GM20000 (cell line): ENCODE measurements at regions not wholly inside any gene's neighbourhood (a gene's known extent, or its start where the extent isn't known, plus 50 kb on each side); places are given as distances from the start of the nearest gene placed in this dataset.

Experiments used
- DNase-seq: peaks from one replicate; pipeline ENCODE4 v3.0.0; 2012; ENCODE audit warnings: low spot score
- CTCF ChIP-seq: IDR thresholded peaks from 2 replicates; pipeline ENCODE4 v1.5.1; 2012; ENCODE audit warnings: mild to moderate bottlenecking, control low read depth; ENCODE audit errors: extremely low read depth, missing control alignments

DNA sequence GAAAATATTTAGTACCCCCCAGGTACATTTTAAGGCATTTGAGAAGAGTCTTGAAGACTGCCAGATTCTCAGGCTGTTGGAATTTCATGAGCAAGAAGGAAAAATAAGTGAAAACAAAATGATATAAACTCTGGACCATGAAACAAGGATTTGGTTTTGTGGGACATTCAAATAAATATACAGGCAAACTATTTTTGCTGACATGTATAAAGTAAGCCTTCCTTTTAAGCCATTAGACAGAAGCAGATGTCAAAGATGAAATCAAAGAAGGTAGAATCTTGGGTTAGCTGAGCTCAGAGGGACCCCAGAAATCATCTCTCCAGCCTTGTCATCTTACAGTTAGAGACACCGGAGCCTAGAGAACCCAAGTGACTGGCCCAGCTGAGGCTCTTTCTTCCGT is 51.3 kb upstream of the ACSL3 start:
- DNase-seq: no peak
- no peak for TF ChIP-seq CTCF

GRCh38 chr2:222810044-222810443 is 50.8 kb upstream of the ACSL3 start:
- TF ChIP-seq CTCF: no peak
- no peak for DNase-seq
